Glomerular endothelial cell (primary cell): ENCODE measurements at regions not wholly inside any gene's neighbourhood (a gene's known extent, or its start where the extent isn't known, plus 50 kb on each side); places are given as distances from the start of the nearest gene placed in this dataset.

Experiments
- DNase-seq: peaks from one replicate; pipeline ENCODE4 v3.0.0-alpha.2; 2011; ENCODE audit warnings: low read depth, low spot score; ENCODE audit errors: extremely low read depth

DNA sequence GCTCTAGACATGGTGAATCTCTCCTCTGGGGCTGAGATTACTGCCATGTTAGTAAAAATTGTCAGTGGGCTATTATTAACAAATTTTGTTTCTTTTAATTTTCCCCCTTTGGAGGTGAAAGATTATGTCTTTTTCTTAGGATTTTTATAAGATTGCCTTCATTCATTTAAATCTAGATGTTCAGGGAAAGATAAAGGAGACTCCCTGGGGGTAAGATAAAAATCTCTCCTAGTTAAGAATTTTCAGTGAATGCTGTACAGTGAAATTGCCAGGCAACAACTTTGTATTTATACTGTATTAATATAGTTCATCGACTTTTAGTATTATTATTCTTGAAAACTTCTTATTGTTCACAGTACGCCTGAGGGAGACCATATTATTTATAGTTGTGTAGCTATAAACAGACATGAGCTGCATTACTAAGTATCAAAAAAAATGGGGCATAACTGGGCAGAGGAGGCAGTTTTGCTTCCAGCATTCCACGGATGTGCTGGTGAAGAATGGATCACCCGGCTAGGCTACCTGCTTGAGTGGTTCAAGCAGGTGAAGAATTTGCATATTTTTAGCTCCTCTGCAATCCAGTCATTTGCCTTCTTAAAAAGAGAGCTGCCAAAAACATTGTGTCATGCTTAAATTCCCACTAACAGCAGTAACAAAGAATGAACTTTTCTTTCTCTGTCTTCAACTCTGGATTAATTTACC is 552.1 kb downstream of the DNAJB9 start:
- DNase-seq, result no peak

DNA sequence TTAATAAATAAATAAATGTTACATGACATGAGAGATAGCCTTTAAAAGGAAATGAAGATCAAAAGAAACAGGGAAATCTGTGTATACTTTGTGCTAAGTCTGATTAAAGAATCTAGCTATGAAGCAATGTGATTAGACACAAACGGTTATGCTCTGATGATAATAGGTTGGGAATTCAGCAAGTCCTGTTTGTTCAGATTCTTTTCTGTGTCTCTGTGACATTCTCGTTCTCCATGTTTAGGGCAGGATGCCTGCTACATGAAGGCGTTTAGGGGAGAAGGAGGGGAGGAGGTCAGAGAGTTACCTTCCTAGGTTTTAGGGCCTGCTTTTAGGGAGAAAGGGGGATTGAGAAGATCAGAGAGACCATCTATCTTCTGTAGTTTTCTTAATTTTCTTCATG is 555.3 kb downstream of the DNAJB9 start:
- DNase-seq, result no peak

DNA sequence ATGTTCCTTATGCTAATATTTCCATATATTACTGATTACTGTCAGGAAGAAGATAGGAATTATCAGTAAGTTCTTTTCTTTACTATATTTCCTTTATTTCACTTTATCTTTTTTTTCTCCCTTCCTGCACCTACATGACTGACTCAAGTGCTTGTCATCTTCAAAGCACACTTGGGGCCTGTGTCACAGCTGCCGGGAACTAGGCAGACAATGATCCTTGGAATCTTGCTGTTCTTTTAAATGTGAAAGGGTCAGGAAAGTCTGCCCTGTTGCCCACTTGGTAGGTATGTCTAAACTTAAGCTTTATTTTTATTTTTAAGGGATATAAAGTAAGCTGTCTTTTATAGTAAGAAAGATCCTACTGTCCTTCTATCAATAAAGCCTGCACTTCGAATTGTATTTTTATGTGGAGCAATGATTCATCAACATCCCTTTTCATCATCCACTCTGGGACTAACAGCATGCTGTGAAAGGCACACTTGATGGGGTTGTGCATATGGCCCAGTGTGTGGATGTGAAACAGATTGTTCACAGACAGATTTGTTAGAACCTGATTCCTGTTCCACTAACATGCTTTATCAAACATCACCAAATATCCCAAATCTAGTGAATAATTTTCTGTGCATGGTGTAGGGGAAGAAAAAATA is 556.9 kb downstream of the DNAJB9 start:
- no peak for DNase-seq

DNA sequence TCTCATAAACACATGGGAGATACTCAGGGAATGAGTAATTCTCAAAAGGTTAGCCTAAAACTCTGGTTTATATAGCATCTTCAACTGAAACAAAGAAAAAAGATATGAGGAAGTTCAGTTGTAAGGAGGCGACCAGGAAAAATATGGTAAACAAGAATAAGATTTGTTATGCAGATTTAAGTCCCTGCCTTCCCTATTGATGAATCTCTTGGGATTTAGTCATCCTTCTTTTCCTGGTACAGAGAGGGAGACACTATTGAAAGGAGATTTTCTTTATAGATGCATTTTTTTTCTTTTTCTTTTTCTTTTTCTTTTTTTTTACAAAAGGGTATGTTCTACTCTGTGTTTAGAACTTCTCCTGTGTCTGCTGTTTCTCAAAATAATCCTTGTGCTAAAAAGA is 557.5 kb downstream of the DNAJB9 start:
- no peak for DNase-seq

DNA sequence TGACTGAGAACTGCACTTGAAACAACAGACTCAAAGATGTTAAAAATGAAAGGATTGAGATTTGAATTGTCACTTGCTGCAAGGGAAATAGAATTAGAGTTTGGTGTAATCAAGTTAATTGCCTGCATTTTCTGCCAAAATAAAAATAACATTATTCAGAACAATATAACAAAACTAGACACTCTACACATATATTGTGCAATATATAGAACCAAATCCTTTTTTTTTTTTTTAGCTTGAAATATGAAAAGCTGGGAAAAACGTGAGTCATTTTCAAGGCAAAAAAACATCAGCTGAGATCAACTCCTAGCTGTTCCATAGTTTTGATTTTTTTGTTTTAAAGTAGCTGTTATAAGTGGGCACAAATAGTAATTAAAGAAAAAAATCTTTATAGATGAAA is 561.5 kb downstream of the DNAJB9 start:
- DNase-seq, result no peak

DNA sequence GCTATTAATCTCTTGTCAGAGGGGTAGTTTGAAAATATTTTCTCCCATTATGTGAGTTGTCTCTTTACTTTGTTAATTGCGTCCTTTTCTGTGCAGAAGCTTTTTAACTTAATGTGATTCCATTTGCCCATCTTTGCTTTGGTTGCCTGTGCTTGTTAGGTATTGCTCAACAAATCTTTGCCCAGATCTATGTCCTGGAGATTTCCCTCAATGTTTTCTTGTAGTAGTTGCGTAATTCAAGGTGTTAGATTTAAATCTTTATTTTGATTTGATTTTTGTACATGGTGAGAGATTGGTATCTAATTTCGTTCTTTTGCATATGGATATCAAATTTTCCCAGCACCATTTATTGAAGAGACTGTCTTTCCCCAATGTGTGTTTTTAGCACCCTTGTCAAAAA is 567.2 kb downstream of the DNAJB9 start:
- DNase-seq, result no peak

DNA sequence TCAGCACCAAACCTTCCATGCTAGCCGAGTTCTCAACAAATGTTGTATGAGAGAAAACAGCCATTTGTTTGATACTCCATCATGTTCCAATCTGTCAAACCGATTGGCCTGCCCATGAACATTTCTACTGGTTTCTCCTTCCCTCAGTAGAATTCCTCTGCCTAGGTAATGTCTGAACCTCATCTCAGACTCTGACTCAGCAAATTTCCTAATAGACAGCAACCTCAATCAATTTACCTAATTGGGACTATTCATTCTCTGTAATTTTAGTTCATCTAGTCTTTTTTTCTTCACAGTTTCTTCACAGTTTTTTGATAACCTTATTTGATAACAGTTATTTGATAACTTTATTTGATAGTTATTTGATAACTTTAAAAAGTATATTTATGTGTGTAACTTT is 585.1 kb downstream of the DNAJB9 start:
- no peak for DNase-seq

DNA sequence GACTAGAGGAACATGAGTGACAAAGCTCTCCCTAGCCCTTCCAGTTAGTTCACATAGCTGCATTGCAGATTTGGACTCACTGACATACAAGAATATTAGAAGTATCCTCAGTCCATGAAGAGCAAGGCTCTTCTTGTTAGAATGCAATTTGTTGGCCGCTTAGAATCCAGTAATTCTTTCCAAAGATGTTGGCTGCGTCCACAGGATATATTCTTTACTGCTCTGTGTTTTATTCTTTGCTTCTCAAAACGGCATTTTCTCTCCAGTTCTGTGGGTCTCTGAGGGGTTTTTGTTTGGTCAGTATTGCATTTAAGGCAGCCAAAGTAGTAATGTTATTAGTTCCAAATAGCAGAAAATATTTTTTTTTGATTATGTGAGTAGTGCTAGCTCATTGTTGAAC is 588.6 kb downstream of the DNAJB9 start:
- no peak for DNase-seq

DNA sequence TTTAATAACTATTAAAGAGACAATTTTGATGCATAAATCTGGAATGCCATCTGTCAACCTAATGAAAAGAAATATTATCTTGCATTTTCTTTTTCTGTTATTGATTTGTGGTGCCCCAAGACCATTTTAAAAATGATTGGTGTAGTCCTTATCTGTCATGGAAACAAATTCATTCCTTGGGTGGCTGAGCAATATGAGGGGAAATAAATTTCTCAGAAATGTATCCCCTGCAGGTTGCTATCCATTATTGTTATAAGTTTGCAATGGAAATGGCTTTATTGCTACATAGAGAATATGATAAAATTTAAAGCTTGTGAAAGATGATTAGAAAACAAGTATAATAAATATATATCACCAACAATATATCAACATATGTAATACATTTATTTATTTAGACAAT is 607.0 kb downstream of the DNAJB9 start:
- no peak for DNase-seq

DNA sequence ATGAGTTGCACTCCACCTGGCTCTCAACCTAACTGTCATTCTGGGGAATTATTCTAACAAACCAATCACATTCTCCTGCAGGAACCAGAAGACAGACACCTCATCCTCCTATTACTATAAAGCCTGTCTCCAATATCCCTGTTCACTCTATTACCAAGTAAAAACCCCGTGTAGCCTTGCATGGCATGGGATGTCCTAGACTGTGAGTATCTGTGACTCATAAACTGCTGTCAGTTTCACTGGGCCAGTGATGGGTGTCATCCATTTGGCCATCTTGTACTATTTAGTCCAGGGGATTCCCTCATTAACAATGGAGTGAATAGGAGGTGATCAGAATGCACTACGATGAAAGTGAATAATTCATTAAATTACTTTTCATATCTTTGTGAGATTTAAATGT is 608.7 kb downstream of the DNAJB9 start:
- DNase-seq, result no peak

DNA sequence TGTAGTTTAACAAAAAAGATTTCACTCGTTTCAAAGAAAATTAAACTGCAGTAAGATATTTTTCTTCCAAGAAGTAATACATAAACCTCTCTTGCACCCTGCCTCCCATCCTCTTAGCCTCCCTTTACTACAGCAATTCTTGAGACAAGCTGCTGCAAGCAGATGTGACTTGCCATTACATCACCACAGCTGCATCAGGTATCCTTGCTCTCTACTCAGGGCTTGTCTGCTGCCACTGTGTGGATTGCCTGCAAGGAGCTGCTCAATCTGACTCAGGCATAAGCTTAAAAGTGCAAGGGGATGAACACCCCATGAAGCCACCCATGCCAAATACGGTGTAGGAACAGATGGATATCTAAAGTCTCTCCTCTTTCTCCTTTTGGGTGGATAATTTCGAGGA is 609.9 kb downstream of the DNAJB9 start:
- no peak for DNase-seq

DNA sequence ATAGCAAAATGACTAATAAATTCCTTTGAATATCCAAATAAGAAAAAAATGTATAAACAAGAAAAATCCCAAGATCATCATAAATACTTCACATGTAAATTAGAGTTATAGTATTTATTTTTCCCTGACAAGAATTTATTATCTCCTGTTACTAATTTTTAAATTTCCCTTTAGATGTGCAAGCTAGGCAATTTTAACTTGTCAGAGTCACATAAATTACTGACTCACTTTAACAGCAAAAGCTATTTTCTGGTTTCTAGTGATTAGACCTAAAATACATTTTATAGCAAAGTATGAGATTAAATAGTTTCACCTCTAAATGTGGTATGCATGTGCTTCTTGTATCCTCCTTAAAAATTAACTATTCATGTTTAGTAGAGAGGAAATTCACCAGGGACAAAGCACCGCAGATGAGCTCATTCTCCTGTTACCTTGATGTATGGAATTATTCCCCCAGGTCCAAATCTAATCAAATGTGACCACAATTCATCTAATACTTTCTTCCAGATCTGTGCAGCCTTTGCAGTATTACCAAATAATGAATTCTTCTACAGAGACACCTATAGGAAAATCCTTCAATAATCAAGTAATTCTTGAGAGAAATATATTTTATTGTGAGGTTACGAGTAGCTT is 621.2 kb downstream of the DNAJB9 start:
- no peak for DNase-seq

DNA sequence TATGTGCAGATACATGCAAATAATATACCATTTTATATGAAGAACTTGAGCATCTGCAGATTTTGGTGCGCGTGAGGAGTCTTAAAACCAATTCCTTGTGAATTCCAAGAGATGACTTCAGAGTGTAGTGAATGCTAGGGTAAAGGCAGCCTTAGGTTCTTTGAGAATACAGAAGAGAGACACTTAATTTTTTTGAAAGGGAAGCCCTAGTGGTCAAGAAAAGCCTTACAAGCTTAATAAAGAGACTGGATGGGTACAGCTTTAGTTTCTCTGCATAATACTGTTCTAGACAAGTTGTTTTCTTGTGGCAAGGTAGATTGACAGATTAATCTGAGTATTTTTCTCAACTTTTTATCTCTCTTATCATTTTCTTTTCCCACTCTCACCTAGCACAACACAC is 636.5 kb downstream of the DNAJB9 start:
- no peak for DNase-seq

DNA sequence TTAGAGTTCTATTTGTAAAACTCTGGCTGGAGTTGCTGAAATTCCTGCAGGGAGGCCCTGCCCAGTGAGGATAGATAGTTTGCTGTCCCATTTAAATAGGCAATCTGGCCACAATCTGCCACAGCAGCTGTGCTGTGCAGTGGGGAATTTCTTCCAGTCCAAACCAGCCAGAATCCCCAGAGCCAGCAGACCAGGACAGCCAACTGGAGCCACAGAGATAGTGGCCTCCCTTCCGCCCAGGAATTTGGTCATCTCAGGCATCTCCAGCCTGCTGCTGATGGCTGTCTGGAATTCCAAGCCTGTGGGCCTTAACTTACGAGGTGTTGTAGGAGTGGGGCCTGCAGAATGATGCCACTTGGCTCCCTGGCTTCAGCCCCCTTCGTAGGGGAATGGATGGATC is 643.4 kb downstream of the DNAJB9 start:
- DNase-seq, result no peak

DNA sequence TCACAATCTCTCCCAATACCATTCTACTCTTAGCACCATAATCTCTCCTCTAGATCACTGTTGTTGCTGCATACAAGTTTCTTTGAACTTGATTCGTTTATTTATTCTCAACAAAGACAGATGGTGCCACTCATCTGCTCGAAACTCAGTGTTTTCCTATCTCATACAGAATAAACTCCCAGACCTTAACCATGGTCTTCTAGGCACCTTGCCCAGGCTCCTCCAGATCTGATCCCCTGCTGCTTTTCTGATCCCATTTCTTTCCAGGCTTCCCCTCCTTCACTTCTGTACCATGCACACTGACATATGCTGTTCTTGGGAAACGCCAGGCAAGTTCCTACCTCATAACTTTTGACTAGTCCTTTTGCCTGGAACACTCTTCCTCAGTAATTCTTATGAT is 645.7 kb downstream of the DNAJB9 start:
- no peak for DNase-seq

DNA sequence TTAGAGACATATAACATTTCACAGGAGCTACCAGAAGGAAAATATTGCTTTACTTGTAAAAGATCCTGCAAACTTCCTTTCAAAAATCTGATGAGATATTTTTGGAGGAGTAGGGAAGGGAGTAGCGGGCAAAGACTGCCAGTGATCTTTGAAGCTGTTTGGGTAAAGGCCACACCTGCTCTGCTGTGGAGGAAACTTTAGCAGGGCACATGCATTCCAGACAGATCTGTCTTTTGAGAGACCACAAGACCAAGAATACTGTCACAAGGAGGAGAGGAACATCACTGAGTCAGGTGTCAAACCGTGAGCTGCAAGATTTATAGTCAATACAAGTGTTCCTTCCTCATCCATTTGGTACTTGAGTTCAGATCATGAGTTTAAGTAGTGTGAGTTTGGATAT is 654.4 kb downstream of the DNAJB9 start:
- DNase-seq, result no peak

DNA sequence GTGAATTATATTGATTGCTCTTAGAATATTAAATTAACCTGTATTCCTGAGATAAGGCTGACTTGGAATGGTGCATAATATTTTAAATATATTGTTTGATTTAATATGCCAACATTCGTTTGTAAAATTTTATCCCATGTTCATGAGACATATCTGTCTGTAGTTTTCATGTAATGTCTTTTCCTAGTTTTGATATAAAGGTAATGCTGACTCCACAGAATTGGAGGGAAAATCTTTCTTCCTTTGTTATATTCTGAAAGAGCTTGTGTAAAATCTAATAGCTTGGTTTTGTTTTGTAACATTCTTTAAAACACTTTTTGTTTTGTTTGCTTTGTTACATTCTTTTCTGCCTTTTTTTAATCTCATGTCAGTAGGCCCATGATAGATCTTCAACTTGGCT is 657.0 kb downstream of the DNAJB9 start:
- DNase-seq, result no peak

DNA sequence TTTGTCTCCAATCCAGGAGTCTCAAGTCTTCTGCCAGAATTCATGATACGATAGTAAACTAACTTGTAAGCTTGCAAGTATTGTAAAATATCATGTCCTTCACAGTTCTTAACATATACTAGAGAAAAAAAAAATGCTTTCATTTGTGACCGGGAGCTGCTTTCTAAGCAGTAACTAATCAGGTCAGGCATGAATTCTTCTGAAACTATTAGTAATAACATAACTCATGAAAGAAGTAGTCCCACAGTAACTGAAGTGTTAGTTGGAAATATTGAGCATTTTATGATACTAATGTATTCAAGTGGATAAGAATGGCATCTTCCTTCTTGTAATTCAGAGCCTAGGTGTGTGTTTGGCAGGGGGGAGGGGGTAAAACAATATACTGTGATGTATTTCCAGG is 665.6 kb downstream of the DNAJB9 start:
- no peak for DNase-seq

DNA sequence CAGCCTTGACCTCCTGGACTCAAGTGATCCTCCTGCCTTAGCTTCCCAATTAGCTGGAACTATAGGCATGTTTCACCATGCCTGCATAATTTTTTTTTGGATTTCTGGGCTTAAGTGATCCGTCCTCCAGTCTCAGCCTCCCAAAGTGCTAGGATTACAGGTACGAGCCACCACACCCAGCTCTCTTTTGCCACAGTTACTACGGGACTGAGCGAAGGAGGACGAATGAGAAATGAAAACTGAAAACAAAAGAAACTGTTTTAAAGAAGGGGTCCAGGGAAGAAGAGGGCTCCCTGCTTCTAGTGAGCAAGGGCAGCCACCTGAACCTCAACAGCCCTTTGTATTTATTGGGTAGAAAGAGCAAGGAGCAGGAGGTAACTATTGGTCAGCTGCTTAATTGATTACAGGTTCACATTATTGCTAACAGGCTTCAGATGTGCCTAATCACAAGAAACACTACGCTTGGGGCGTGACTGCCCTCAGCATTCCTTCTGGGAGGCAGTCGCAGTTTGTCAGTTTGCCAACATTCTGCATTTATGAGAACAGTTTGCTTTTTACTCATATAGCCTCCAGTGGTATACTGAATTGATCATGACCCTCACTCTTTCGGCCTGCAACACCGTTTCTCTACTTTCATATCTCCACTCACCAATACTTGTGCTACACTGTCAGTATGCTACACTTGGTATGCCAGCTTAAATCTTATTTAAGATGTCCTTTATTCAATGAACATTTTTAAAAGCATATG is 676.8 kb downstream of the DNAJB9 start:
- no peak for DNase-seq

DNA sequence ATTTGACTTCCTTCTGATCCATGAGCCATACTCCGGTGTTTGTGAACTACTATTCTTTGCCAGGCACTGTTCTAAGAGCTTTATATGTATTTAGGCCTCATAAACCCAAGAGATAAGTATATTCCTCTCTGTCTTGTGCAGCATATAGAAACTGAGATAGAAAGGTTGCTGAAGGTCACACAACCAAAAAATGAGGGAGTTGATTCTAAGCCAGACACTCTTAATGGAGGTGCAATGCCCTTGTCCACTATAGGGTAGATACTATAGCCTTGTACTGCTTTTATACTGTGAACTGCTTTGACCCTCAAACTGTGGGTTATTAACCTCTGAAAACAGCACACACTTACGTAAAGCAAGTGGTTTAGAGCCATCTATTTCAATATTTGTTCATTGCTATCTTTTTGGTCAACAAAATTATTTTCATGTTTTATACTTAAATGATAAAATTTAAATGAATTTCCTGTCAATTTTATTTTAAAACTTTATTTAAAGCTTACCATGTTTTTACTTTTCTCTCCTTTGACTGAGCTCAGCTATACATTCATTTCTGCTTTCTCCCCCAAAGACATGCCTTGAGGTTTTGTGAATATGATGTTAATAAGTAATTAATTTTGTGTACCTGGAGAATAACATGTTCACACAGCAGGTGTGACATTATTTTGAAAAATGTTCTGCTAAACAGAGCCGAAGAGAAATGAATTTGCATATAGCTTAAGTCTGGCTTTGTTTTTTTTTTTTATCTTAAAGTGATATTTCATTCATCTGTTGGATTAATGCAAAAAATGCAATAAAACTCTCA is 687.3 kb downstream of the DNAJB9 start:
- DNase-seq, result no peak

DNA sequence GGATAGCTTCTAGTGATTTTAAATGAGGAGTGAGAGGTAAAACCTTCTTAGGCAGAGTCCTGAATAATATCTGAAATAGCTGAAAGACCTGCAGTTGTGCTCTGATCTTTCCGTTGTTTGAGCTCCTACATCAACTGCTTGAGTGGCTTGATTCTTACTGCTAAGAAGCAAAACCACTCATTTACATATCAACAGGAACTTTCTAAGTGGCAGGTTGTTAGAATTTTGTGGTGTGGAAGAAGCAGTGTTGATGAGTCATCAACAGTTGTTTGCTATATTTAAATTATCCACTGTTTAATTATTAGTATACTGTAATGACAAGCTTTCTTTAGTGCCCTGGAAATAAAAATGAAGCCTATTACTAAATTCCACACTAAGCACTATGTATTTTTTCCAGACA is 689.5 kb downstream of the DNAJB9 start:
- no peak for DNase-seq
